ENCODE measurements at regions not wholly inside any gene's neighbourhood (a gene's known extent, or its start where the extent isn't known, plus 50 kb on each side); places are given as distances from the start of the nearest gene placed in this dataset.

GRCh38 chr9:621201-621855, 220.2 kb upstream of the DMRT1 start:
- TF ChIP-seq POLR2A (IDR thresholded peaks at IDR 0.05): no peak
- TF ChIP-seq, protein P1, sequence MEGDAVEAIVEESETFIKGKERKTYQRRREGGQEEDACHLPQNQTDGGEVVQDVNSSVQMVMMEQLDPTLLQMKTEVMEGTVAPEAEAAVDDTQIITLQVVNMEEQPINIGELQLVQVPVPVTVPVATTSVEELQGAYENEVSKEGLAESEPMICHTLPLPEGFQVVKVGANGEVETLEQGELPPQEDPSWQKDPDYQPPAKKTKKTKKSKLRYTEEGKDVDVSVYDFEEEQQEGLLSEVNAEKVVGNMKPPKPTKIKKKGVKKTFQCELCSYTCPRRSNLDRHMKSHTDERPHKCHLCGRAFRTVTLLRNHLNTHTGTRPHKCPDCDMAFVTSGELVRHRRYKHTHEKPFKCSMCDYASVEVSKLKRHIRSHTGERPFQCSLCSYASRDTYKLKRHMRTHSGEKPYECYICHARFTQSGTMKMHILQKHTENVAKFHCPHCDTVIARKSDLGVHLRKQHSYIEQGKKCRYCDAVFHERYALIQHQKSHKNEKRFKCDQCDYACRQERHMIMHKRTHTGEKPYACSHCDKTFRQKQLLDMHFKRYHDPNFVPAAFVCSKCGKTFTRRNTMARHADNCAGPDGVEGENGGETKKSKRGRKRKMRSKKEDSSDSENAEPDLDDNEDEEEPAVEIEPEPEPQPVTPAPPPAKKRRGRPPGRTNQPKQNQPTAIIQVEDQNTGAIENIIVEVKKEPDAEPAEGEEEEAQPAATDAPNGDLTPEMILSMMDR (IDR thresholded peaks at IDR 0.05): no peak
